Large intestine (tissue), 3 donors: ENCODE measurements at regions not wholly inside any gene's neighbourhood (a gene's known extent, or its start where the extent isn't known, plus 50 kb on each side); places are given as distances from the start of the nearest gene placed in this dataset.

ENCODE experiments used
- DNase-seq, 2 donors: peaks; one replicate each; pipeline versions ENCODE4 v3.0.0 to v3.0.0-alpha.2; 2013
- H3K27ac ChIP-seq: one replicate; pipeline ENCODE4 v1.5.1; 2013; ENCODE audit warnings: low read length
- H3K27me3 ChIP-seq: 2 replicates; pipeline ENCODE4 v1.6.1; 2013; ENCODE audit warnings: low read length; ENCODE audit not compliant: control insufficient read depth, insufficient read depth
- H3K36me3 ChIP-seq: 2 replicates; pipeline ENCODE4 v1.6.1; 2013; ENCODE audit warnings: low read length; ENCODE audit not compliant: control insufficient read depth, insufficient read depth
- H3K4me1 ChIP-seq: one replicate; pipeline ENCODE4 v1.6.1; 2013; ENCODE audit warnings: low read length; ENCODE audit not compliant: control insufficient read depth, insufficient read depth
- H3K4me3 ChIP-seq: one replicate; pipeline ENCODE4 v1.5.1; 2013; ENCODE audit warnings: low read length
- H3K9me3 ChIP-seq: one replicate; pipeline ENCODE4 v1.6.1; 2013; ENCODE audit warnings: mild to moderate bottlenecking, low read depth, low read length, moderate library complexity; ENCODE audit not compliant: control insufficient read depth
- WGBS: methylation state at CpG from one replicate; pipeline ENCODE4 v1.1.5; 2013; ENCODE audit warnings: low lambda C conversion rate; ENCODE audit not compliant: insufficient coverage; 5-methylcytosine and 5-hydroxymethylcytosine counted together

DNA sequence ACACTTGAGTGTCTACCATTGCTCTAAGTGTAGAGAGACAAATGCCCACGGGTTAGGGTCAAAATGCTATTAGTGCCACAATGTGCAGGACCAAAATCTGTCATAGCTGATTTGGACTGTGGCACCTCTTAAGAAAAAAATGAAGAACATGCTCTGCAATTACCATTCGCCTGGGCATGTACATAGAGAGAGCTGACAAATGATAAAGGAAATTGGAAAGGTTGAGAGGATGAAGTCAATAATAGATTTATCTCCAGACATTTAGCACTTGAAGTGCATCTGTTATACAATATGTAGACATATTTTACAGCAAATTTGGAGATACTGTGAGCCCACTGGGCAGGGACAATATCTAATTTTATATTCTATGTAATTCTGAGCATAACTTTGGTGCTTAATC is 804.4 kb downstream of the SATB2 start:
- Histone ChIP-seq H3K27me3 (no peaks in the 10 kb centered on the region), H3K27ac (no peak overlapping the region), H3K4me3 (no peak overlapping the region), H3K4me1 (no peaks in the 10 kb centered on the region), H3K36me3 (no peaks in the 10 kb centered on the region), H3K9me3 (no peaks in the 10 kb centered on the region)
- DNase-seq = no peak
- no CpG with 5 or more reads among the region's 2 CpGs for WGBS

DNA sequence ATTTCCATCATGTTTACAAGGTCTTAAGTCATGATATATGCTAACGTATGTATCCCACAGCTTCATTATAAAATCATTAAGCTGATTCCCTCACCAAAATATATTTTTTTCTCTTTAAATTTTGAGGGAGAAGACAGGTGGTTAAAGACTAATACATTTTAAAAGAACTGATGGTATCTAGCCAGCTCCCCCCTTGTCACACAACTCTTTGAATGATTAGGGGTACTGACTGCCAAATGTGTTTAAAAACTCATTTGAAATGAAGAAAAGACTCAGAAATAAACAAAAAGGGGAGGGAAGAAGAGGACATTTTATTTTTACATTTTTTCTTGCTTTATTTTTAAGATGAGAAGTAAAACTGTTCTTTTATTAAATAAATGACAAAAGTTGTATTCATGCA is 805.3 kb downstream of the SATB2 start:
- Histone ChIP-seq H3K9me3 (no peaks in the 10 kb centered on the region), H3K4me1 (no peaks in the 10 kb centered on the region), H3K27me3 (no peaks in the 10 kb centered on the region), H3K27ac (no peak overlapping the region), H3K4me3 (no peak overlapping the region), H3K36me3 (no peaks in the 10 kb centered on the region)
- DNase-seq = no peak
- WGBS = 100% methylated on average over 1 of the region's 1 CpG

DNA sequence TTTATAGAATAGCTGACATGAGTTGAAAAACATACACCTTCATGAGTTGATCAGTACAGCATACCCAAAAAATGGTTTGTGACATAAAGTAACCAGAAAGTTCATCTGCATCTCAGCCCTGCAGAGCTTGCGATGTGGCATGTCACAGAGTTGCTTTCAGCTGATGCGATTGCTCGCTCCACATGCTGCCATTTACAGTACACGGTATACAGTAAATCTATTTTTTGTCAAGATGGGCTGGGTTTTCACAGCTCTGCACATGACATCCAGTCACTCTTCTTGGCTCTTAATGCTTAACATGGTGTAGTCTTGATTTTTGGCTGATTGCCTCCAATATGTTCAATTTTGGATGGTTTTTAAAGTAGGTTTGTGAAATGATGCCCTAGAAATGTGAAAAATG is 811.9 kb downstream of the SATB2 start:
- H3K27me3 ChIP-seq = no peaks in the 10 kb centered on the region
- no peaks in the 10 kb centered on the region for H3K36me3 ChIP-seq
- no peaks in the 10 kb centered on the region for H3K9me3 ChIP-seq
- WGBS = no CpG with 5 or more reads among the region's 4 CpGs
- no peak overlapping the region for H3K27ac ChIP-seq
- H3K4me3 ChIP-seq = no peak overlapping the region
- DNase-seq = no peak
- no peaks in the 10 kb centered on the region for H3K4me1 ChIP-seq

GRCh38 chr2:198641161-198641560 is 816.6 kb downstream of the SATB2 start:
- 100% methylated on average over 1 of the region's 3 CpGs for WGBS
- DNase-seq = no peak
- Histone ChIP-seq H3K9me3 (no peaks in the 10 kb centered on the region), H3K36me3 (no peaks in the 10 kb centered on the region), H3K27ac (no peak overlapping the region), H3K27me3 (no peaks in the 10 kb centered on the region), H3K4me3 (no peak overlapping the region), H3K4me1 (peaks cover 7% of the 10 kb centered on the region)

DNA sequence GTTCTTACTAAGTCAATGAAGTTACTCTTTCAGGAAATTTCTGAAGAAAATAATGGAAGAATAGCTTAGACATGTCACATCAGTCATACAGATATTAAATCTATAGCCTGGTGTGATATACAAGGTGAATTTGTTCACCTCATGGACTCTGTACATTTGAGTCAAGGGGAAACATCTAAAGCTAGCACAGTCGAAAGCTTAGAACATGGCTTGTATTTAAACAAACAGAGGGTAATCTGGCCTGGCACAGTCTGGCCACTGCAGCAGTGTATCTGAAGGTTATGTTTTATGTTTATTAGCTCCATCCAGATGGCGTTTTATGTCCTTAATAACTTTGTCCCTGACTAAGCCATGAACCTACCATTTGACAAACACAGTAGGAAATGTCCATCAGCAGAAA is 817.3 kb downstream of the SATB2 start:
- peak in 1 of 2 donors; percentile 26 for DNase-seq
- WGBS = 0% methylated on average over 1 of the region's 2 CpGs
- no peaks in the 10 kb centered on the region for H3K27me3 ChIP-seq

GRCh38 chr2:198639580-198639979 is 818.2 kb downstream of the SATB2 start:
- H3K9me3 ChIP-seq = no peaks in the 10 kb centered on the region
- peak overlapping the region; percentile 29 for H3K27ac ChIP-seq
- DNase-seq = peak; percentile 18 to 40
- WGBS = no CpG with 5 or more reads among the region's 1 CpG
- H3K36me3 ChIP-seq = no peaks in the 10 kb centered on the region
- no peak overlapping the region for H3K4me3 ChIP-seq
- H3K27me3 ChIP-seq = no peaks in the 10 kb centered on the region
- H3K4me1 ChIP-seq = peaks cover 14% of the 10 kb centered on the region

More for the DNA sequence above, 817.3 kb downstream of the SATB2 start:
- Histone ChIP-seq H3K36me3 (no peaks in the 10 kb centered on the region), H3K4me1 (peaks cover 9% of the 10 kb centered on the region), H3K9me3 (no peaks in the 10 kb centered on the region), H3K4me3 (no peak overlapping the region), H3K27ac (no peak overlapping the region)

GRCh38 chr2:198638577-198638976 is 819.2 kb downstream of the SATB2 start:
- Histone ChIP-seq H3K27ac (peak overlapping the region; percentile 29), H3K4me3 (no peak overlapping the region), H3K27me3 (no peaks in the 10 kb centered on the region), H3K4me1 (peaks cover 14% of the 10 kb centered on the region), H3K36me3 (no peaks in the 10 kb centered on the region), H3K9me3 (no peaks in the 10 kb centered on the region)
- DNase-seq = peak in 1 of 2 donors; percentile 46
- 33% methylated on average over 2 of the region's 3 CpGs for WGBS

- no peak overlapping the region for H3K27ac ChIP-seq
- WGBS = no CpG with 5 or more reads among the region's 3 CpGs
- no peaks in the 10 kb centered on the region for H3K36me3 ChIP-seq
- no peak for DNase-seq
- no peak overlapping the region for H3K4me3 ChIP-seq
- no peaks in the 10 kb centered on the region for H3K9me3 ChIP-seq
- H3K27me3 ChIP-seq = no peaks in the 10 kb centered on the region
- peaks cover 4% of the 10 kb centered on the region for H3K4me1 ChIP-seq
Measured at GRCh38 chr2:198630384-198630783, 826.0 kb downstream of the PLCL1 start.

DNA sequence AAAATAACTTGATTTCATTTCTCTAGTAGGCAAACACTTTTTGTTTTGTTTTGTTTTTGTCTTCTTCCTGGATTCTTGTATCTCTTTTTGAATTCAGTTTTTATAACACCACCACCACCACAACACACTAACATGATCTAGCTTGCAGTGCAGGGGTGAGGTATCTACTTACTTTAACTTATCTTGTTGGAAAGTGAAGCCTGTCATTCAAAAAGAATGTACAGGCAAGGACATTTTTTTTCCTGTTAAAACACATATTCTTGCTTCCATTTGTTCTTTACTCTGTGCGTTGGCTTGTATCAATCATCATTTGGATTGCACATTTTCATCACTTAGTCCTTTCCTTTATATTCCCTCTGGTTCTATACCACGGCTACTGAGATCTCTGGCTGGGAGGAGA is 824.2 kb downstream of the PLCL1 start:
- no peaks in the 10 kb centered on the region for H3K27me3 ChIP-seq
- 100% methylated on average over 1 of the region's 2 CpGs for WGBS
- no peak overlapping the region for H3K27ac ChIP-seq
- H3K9me3 ChIP-seq = no peaks in the 10 kb centered on the region
- H3K4me3 ChIP-seq = no peak overlapping the region
- no peaks in the 10 kb centered on the region for H3K36me3 ChIP-seq
- H3K4me1 ChIP-seq = no peaks in the 10 kb centered on the region
- no peak for DNase-seq

GRCh38 chr2:198622986-198623730 is 818.8 kb downstream of the PLCL1 start:
- Histone ChIP-seq H3K27me3 (no peaks in the 10 kb centered on the region), H3K4me1 (no peaks in the 10 kb centered on the region), H3K36me3 (no peaks in the 10 kb centered on the region), H3K9me3 (no peaks in the 10 kb centered on the region), H3K4me3 (no peak overlapping the region), H3K27ac (no peak overlapping the region)
- DNase-seq = no peak
- WGBS = 90% methylated on average over 2 of the region's 3 CpGs

GRCh38 chr2:198615972-198616371 is 811.6 kb downstream of the PLCL1 start:
- H3K36me3 ChIP-seq = no peaks in the 10 kb centered on the region
- H3K9me3 ChIP-seq = no peaks in the 10 kb centered on the region
- 42% methylated on average over 3 of the region's 4 CpGs for WGBS
- H3K4me3 ChIP-seq = no peak overlapping the region
- no peaks in the 10 kb centered on the region for H3K4me1 ChIP-seq
- no peaks in the 10 kb centered on the region for H3K27me3 ChIP-seq
- no peak overlapping the region for H3K27ac ChIP-seq
- DNase-seq = peak; percentile 25 to 67
